Muscle of back (tissue), 3 donors: ENCODE measurements at regions not wholly inside any gene's neighbourhood (a gene's known extent, or its start where the extent isn't known, plus 50 kb on each side); places are given as distances from the start of the nearest gene placed in this dataset.

ENCODE experiments used
- DNase-seq, 3 donors: peaks; one replicate each; pipeline versions ENCODE4 v3.0.0 to v3.0.0-alpha.2; 2013

- DNase-seq, result peak in 2 of 3 donors; percentile 42 to 43
Observed at GRCh38 chr3:22308871-22309270, 557.9 kb upstream of the ZNF385D start.

- DNase-seq, result no peak
Observed at GRCh38 chr3:22315925-22316324, 564.9 kb upstream of the ZNF385D start.

GRCh38 chr3:22318325-22318724, 567.3 kb upstream of the ZNF385D start:
- peak in 1 of 3 donors; percentile 19 for DNase-seq

GRCh38 chr3:22319446-22319845, 568.4 kb upstream of the ZNF385D start:
- DNase-seq, result no peak

- no peak for DNase-seq
Observed at GRCh38 chr3:22322861-22323260, 571.9 kb upstream of the ZNF385D start.

- no peak for DNase-seq
Observed at GRCh38 chr3:22326305-22326704, 575.3 kb upstream of the ZNF385D start.

- DNase-seq, result no peak
Observed at GRCh38 chr3:22334996-22335395, 584.0 kb upstream of the ZNF385D start.

- peak in 1 of 3 donors; percentile 51 for DNase-seq
Observed at GRCh38 chr3:22349215-22349851, 598.3 kb upstream of the ZNF385D start.

- DNase-seq, result no peak
Observed at GRCh38 chr3:22351806-22352205, 600.8 kb upstream of the ZNF385D start.

- no peak for DNase-seq
Observed at GRCh38 chr3:22353126-22353525, 602.1 kb upstream of the ZNF385D start.

GRCh38 chr3:22358334-22358733, 607.3 kb upstream of the ZNF385D start:
- no peak for DNase-seq

GRCh38 chr3:22360164-22360563, 609.2 kb upstream of the ZNF385D start:
- peak in 2 of 3 donors; percentile 29 to 62 for DNase-seq

GRCh38 chr3:22360970-22361369, 610.0 kb upstream of the ZNF385D start:
- DNase-seq, result peak in 2 of 3 donors; percentile 56 to 76

GRCh38 chr3:22361521-22361920, 610.5 kb upstream of the ZNF385D start:
- peak in 2 of 3 donors; percentile 23 to 56 for DNase-seq

- no peak for DNase-seq
Observed at GRCh38 chr3:22364851-22365250, 613.8 kb upstream of the ZNF385D start.

GRCh38 chr3:22366781-22367180, 615.8 kb upstream of the ZNF385D start:
- no peak for DNase-seq

GRCh38 chr3:22371036-22371435, 620.0 kb upstream of the ZNF385D start:
- no peak for DNase-seq

GRCh38 chr3:22371607-22372291, 620.7 kb upstream of the ZNF385D start:
- peak in 1 of 3 donors; percentile 60 for DNase-seq

- peak in 2 of 3 donors; percentile 47 to 79 for DNase-seq
Observed at GRCh38 chr3:22372292-22373062, 621.5 kb upstream of the ZNF385D start.

GRCh38 chr3:22373182-22373581, 622.2 kb upstream of the ZNF385D start:
- no peak for DNase-seq

- no peak for DNase-seq
Observed at GRCh38 chr3:22373827-22374226, 622.8 kb upstream of the ZNF385D start.

GRCh38 chr3:22377421-22377820, 626.4 kb upstream of the ZNF385D start:
- DNase-seq, result no peak

GRCh38 chr3:22378869-22379268, 627.9 kb upstream of the ZNF385D start:
- DNase-seq, result no peak
